ENCODE measurements at regions not wholly inside any gene's neighbourhood (a gene's known extent, or its start where the extent isn't known, plus 50 kb on each side); places are given as distances from the start of the nearest gene placed in this dataset.

DNA sequence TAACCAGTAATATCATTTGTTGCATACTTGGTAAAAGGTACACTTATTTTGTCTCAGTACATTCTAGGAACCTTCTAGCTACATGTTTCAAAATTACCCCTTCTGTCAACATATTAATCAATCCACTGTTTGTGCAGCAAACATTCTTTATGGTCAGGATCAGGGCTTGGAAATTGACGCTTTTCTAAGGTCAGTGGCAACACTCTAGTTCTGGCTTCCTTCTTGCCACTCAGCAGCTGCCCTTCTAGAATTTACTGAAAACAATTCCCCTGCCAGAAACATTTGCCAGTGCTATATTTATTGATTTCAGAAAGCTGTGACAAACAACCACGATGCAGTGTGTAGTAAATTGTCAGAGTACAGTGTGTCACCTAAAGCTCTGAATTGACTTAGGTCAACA is 84.7 kb upstream of the FBXL4 start:
- ChIA-PET CTCF (no interaction called here), POLR2A (no interaction called here), RAD21 (ENCODE audit: low non-redundant PET in 1 of 2, low total read pairs in 2 of 2, uncharacterized antibody in 2 of 2, unreplicated experiment in 2 of 2) (no interaction called here)
- ATAC-seq (no peak), DNase-seq (ENCODE audit: low read depth, low spot score) (no peak)
- intact Hi-C loops (cut with micrococcal nuclease) = no loop called here
- Histone ChIP-seq H3K9me3 (ENCODE audit: control insufficient read depth in 1 of 2, insufficient read depth in 1 of 2, low read depth in 1 of 2, low read length in 2 of 2) (no peaks in the 10 kb centered on the region), H3K4me3 (replicated peaks in 1 of 2; ENCODE audit: low read depth in 1 of 2, low read length in 2 of 2) (no peak overlapping the region), H3K36me3 (ENCODE audit: control insufficient read depth in 1 of 2, insufficient read depth in 2 of 2, low read length in 2 of 2) (no peaks in the 10 kb centered on the region), H3K4me1 (ENCODE audit: control insufficient read depth in 1 of 2, insufficient read depth in 2 of 2, low read length in 2 of 2) (no peaks in the 10 kb centered on the region), H3K4me2 (ENCODE audit: low read length) (no peak overlapping the region), H3K27ac (ENCODE audit: low read depth, low read length) (no peak overlapping the region), H3K79me2 (ENCODE audit: insufficient read depth, low read length) (no peaks in the 10 kb centered on the region), H3K27me3 (ENCODE audit: insufficient read depth, low read length) (peaks cover 56% of the 10 kb centered on the region), H4K20me1 (ENCODE audit: insufficient read depth) (no peaks in the 10 kb centered on the region; the same call in 1 of the 2 replicates), H2AFZ (ENCODE audit: low read depth, low read length, poor library complexity, severe bottlenecking) (no peak overlapping the region), H3K9me2 (ENCODE audit: insufficient read depth) (no peaks in the 10 kb centered on the region), H3K9ac (ENCODE audit: low read length) (no peak overlapping the region)
- TF ChIP-seq FOSL1 (IDR thresholded peaks at IDR 0.05; ENCODE audit: low read depth) (no peak), CEBPB (IDR thresholded peaks at IDR 0.05; ENCODE audit: low read depth) (no peak), ZFX (IDR thresholded peaks at IDR 0.05) (no peak), ELF1 (IDR thresholded peaks at IDR 0.05; ENCODE audit: borderline replicate concordance, low read depth) (no peak), RAD21 (IDR thresholded peaks at IDR 0.05; ENCODE audit: low read depth) (no peak)
- BruUV-seq (replicated peaks) = no TSS peak

DNA sequence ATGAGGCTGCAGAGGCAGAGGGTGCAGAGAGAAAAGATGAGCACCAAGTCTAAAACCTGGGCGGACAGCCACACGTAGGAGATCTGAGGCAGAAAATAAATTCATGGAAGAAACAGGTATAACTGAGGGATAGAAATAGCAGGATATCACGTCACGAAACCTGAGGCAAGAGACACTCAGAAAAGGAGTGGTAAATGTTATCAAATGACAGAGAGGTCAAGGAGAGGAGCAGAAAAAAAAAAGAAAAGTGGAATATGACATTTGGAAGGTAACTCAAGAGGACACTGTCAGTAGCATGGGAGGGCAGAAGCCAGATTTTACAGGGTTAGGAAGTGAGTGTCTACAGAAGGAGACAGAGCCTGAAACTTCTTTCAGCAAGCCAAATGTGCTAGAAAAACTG is 84.2 kb upstream of the FBXL4 start:
- Histone ChIP-seq H3K9ac (ENCODE audit: low read length) (no peak overlapping the region), H3K9me3 (ENCODE audit: control insufficient read depth in 1 of 2, insufficient read depth in 1 of 2, low read depth in 1 of 2, low read length in 2 of 2) (no peaks in the 10 kb centered on the region), H3K79me2 (ENCODE audit: insufficient read depth, low read length) (no peaks in the 10 kb centered on the region), H3K9me2 (ENCODE audit: insufficient read depth) (no peaks in the 10 kb centered on the region), H3K4me1 (ENCODE audit: control insufficient read depth in 1 of 2, insufficient read depth in 2 of 2, low read length in 2 of 2) (no peaks in the 10 kb centered on the region), H3K4me2 (ENCODE audit: low read length) (no peak overlapping the region), H2AFZ (ENCODE audit: low read depth, low read length, poor library complexity, severe bottlenecking) (no peak overlapping the region), H3K4me3 (replicated peaks in 1 of 2; ENCODE audit: low read depth in 1 of 2, low read length in 2 of 2) (no peak overlapping the region), H3K27ac (ENCODE audit: low read depth, low read length) (no peak overlapping the region), H3K27me3 (ENCODE audit: insufficient read depth, low read length) (peaks cover 54% of the 10 kb centered on the region), H4K20me1 (ENCODE audit: insufficient read depth) (no peaks in the 10 kb centered on the region; the same call in 1 of the 2 replicates), H3K36me3 (ENCODE audit: control insufficient read depth in 1 of 2, insufficient read depth in 2 of 2, low read length in 2 of 2) (no peaks in the 10 kb centered on the region)
- DNase-seq (ENCODE audit: low read depth, low spot score) (no peak), ATAC-seq (no peak)
- POLR2A ChIA-PET = no interaction called here
- BruUV-seq (replicated peaks) = no TSS peak
- TF ChIP-seq, protein P1, sequence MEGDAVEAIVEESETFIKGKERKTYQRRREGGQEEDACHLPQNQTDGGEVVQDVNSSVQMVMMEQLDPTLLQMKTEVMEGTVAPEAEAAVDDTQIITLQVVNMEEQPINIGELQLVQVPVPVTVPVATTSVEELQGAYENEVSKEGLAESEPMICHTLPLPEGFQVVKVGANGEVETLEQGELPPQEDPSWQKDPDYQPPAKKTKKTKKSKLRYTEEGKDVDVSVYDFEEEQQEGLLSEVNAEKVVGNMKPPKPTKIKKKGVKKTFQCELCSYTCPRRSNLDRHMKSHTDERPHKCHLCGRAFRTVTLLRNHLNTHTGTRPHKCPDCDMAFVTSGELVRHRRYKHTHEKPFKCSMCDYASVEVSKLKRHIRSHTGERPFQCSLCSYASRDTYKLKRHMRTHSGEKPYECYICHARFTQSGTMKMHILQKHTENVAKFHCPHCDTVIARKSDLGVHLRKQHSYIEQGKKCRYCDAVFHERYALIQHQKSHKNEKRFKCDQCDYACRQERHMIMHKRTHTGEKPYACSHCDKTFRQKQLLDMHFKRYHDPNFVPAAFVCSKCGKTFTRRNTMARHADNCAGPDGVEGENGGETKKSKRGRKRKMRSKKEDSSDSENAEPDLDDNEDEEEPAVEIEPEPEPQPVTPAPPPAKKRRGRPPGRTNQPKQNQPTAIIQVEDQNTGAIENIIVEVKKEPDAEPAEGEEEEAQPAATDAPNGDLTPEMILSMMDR (IDR thresholded peaks at IDR 0.05 in 2 of 3, conservative IDR thresholded peaks at IDR 0.05 in 1 of 3; ENCODE audit: borderline replicate concordance in 1 of 3, insufficient read depth in 1 of 3, low read depth in 2 of 3, low read length in 2 of 3) = no peak
- TF ChIP-seq CBX3 (IDR thresholded peaks at IDR 0.05; ENCODE audit: low read depth) (no peak), CEBPB (IDR thresholded peaks at IDR 0.05; ENCODE audit: low read depth) (no peak), ZNF274 (IDR thresholded peaks at IDR 0.05; ENCODE audit: low read depth, low read length) (no peak), POLR2A (IDR thresholded peaks at IDR 0.05; ENCODE audit: borderline replicate concordance, extremely low read depth, insufficient read depth, insufficient read length) (no peak), EZH2phosphoT487 (IDR thresholded peaks at IDR 0.05; ENCODE audit: borderline replicate concordance) (no peak), ZFX (IDR thresholded peaks at IDR 0.05) (no peak), EGR1 (IDR thresholded peaks at IDR 0.05; ENCODE audit: low read depth) (no peak)
- intact Hi-C loops (cut with micrococcal nuclease) = no loop called here
- RAD21 ChIA-PET (ENCODE audit: low non-redundant PET in 1 of 2, low total read pairs in 2 of 2, uncharacterized antibody in 2 of 2, unreplicated experiment in 2 of 2) = no interaction called here
- CTCF ChIA-PET = no interaction called here

All from HCT116 (cell line).